Midbrain (tissue), 1 donor: ENCODE measurements at regions not wholly inside any gene's neighbourhood (a gene's known extent, or its start where the extent isn't known, plus 50 kb on each side); places are given as distances from the start of the nearest gene placed in this dataset.

Experiments used
- DNase-seq: peaks from one replicate; lab custom pipeline; 2025; lab: John Stamatoyannopoulos, UW

DNA sequence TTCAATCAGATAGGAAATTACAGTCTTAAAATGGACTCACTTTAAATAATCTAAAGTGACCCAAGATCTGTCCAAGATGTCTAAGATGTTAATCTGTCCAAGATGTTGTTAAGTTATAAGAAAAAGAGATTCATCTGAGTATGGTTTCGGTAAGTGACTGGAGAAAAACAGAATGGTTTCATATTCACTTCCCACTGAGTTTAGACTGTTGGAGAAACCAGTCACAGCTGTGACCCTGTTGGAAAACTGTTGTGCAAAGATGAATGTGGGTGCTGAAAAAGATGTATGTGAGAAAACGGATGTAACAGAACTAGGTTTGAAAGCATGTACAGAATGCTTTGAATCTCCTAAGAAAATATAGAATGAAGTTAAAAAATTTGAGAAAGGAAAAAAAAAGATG, 325.9 kb downstream of the COL12A1 start:
- no peak for DNase-seq

DNA sequence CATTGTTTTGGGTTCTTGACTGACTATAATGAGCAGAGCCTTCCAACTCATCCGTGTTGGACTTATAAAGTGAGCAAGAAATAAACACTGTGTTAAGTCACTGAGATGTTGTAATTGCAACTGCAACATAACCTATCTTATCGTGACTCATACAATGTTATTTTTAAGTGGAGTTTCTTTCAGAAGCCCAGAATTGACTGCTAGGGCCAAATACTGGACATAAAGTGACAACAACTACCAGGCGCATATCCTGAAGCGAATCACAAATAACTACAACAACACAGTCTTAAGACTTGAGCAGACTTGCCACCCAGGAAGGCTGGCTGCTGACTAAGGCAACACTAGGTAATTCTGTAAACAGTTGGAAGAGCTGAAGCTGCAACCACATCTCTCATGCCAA, 326.6 kb downstream of the COL12A1 start:
- DNase-seq = no peak

DNA sequence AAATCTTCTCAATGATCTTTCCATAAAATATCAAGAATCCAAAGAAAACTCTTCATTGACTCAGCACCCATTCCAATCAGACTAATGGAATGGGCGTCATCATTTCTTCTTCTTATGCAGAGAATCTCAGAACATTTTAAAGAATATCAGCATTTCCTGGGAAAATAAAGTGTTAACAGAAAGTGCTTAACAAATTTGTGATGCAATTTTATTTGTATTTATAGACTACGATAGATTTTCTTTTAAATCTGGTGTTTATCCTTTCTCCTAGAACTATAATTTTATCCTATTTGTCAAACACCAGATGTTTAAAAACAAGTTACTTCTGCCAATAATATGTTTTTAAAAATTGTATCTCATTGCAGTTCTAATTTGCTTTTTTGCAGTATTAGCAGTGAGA, 330.7 kb downstream of the COL12A1 start:
- no peak for DNase-seq

DNA sequence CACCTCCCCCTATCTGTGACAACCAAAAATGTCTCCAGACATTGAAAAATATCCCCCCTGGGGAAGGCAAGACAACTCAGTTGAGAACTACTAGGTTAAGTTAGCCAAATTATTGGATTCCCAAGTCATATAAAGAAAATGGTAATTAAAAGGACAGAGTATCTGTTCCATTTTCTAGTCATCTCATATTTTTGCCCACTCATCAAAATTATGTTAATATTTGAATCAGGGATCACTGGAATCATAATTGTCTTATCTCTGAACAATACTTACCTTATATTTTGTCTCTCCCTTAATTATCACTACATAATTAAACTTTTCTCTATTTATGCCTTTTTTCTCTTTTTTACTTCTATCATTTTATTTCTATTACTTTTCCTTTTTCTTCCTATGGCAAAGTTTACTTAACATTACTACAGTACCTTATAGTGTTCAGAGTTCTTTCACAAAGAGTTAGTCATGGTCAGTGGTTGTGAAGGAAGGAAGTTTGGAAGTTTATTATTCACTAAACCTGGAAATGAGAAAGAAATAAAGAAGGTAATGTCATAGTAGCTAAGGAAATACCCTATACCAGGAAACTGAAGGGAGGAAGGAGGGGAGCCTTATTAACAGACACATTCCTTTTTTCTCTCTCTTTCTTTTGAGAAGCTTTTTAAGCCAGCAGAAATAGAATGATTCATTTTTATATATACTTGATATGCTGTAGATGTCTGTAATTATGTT, 332.9 kb downstream of the COL12A1 start:
- no peak for DNase-seq

DNA sequence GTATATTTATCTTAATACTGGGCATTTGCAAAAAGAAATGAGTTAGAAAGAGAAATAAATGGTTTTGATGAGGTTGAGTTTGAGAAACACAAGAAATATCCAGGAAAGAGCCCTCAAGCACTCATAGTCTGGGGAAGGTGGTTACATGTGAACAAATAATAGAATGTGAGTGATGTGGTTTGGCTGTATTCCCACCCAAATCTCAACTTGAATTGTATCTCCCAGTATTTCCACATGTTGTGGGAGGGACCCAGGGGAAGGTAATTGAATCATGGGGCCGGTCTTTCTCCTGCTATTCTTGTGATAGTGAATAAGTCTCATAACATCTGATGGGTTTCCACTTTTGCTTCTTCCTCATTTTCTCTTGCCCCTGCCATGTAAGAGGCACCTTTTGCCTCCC, 334.1 kb downstream of the COL12A1 start:
- no peak for DNase-seq

DNA sequence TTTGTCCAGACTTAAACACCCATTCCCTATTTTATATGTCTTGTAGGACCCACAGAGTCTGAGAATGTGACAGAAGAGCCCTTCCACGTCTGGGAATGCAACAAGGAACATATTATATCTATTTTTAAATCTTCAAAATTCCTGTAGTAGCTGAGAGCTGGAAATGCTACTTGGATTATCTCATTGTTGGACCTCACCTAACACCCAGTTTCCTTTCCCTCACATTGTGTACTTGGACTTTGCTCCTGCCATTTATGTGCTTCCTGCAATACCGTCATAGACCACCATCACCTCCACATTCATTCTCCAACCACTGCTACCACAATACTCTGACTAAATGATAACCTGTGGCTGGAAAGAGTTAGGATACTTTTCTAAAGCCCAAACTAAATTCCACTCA, 335.4 kb downstream of the COL12A1 start:
- DNase-seq = no peak

DNA sequence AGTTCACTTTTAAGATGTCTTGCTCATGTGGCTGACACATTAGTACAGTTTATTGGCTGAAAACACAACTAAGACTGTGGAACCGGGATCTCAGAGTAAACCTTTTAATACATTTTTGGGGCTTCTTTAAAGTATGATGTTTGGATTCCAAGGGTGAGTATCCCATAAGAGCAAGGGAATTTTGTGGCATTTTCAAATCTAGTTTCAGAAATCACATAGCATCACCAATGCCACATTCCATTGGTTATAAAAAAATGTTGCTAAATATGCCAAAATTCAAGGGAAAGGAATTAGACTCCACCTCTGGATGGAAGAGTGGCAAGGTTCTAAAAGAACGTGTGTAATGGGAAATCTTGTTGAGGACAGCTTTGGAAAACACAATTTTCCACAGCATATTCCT, 338.6 kb downstream of the COL12A1 start:
- no peak for DNase-seq

DNA sequence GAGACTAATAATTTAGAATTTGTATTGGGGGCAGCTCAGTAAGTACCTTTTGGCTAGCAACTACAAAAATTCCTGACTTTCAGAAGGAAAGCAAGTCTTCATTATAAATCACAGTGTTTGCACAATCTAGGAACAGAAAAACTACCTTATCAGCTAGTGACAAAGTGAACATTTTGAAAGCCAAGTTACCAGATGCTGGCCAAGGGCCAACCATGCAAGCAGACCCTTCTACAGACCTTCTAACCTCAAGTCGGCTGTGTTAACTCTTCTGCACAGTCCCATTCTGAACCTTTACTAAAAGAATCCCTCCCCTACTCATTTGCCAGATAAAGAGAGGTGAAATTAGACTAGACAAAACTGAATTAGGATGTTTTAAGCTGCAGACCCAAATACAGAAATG, 341.9 kb downstream of the COL12A1 start:
- DNase-seq = no peak

DNA sequence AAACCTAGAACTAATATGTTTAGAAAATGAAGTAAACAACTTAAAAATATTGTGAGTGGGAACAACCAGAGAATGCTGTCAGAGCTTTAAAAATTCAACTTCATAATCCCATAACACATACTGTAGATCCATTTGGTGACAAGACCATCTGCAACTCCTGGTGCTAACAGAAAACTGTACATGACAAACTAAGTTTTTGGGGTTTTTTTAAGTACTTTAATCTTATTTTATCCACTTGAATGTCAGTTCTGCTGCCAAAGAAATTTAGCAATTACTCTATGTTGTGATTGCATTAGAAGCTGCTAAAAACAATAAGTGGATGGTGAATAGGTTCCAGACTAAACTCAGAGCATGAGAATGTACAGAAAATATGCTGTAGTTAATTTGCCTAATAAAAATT, 345.4 kb downstream of the COL12A1 start:
- DNase-seq = no peak

DNA sequence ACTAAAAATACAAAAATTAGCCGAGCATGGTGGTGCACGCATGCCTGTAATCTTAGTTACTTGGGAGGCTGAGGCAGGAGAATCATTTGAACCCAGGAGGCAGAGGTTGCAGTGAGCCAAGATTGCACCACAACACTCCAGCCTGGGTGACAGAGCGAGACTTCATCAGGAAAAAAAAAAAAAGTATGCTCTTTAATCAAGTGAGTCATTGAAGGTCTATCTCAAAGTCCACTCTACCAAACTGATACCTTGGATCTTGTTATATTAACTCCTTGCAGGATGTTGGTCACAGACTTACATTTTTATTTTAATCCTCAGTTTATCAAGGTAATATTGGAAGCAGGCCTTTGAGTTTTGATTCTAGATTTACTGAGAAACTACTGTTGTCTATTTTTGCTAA, 348.7 kb downstream of the COL12A1 start:
- no peak for DNase-seq

DNA sequence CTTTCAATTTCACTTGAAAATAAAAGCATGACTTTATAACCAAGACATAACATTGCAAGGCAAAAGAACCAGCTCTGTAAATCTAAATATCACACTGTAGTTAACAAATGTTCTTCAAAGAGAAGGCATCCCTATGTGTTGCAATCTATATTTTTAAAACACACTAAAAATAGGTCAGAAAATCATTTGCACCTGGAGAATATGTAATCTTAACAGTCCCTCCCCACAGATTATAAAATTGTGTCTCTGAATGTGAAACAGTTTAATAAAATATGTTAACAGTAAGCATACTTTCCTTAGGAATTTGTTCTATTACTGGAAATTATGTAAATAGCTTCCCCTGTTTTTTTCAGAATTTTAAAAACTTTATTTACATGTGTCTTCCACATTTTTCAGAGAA, 351.9 kb downstream of the COL12A1 start:
- DNase-seq = no peak

DNA sequence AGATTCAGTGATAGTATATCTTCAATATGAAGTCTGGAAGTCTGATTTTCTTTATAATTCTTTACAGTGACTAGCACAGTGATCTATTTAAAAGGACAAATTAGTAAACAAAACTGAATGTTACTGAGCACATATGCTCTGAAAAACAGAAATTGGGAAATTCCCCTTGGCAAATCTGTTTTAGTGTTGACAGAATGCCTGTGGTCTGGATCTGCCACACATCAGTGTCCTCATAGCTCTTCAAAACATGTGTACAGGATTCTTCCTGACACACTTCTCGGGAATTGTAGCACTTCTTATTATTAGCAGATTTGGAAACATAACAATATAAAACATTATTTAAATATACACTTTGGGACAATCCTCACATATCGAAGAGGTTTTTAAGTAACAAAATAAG, 354.3 kb downstream of the COL12A1 start:
- no peak for DNase-seq

DNA sequence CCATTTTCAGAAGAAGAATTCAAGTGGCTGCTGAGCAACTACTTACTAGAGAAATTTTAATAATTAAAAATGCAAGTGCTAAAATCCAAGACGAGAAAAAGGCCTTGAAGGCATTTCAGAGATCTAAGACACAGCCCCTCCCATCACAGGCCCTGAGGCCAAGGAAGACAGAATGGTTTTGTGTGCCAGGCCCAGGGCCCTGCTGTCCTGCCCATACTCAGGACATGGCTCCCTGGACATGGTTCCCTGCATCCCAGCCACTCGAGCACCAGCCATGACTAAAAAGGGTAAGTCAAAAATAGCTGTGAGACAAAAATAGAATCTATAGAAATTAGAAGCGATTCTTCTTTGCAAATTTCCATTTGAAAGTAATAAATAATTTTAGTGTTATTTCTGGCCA, 364.9 kb downstream of the COL12A1 start:
- DNase-seq = no peak

DNA sequence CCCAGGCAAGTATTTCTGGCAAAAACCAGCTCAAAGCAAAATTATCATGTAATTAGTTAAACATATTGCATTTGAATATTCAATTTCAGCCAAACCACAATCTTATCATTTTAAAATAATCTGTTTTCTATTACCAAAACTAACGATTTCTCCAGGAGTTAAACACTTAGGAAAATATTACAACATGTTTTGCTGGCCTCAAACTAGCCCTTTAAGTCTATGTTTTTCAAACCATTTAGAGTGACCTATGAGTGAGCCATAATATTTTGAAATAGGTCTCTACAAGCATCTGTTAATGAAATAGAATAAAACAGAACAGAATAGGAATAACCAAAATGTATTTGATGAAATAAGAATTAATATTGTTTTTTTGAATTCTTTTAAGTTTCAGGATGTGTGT, 370.9 kb downstream of the COL12A1 start:
- no peak for DNase-seq

DNA sequence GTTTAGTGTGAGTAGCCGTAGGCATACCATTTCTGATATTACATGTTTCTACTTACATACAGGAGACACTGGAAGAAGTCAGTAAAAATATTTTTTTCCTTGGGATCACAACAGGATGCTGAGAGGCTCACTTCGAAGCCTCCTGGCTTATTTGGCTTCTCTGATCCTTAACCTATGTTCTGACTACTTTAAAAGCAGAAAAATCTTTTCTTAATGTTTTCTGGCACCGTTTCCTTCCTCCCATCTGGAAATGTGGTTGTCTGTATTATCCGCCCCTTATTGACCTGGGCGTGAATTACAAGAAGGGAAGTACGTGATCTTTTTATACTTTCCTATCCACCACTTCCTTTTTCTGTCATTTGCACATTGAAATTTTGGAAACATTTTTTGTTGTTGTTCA, 379.6 kb downstream of the COL12A1 start:
- DNase-seq = no peak

DNA sequence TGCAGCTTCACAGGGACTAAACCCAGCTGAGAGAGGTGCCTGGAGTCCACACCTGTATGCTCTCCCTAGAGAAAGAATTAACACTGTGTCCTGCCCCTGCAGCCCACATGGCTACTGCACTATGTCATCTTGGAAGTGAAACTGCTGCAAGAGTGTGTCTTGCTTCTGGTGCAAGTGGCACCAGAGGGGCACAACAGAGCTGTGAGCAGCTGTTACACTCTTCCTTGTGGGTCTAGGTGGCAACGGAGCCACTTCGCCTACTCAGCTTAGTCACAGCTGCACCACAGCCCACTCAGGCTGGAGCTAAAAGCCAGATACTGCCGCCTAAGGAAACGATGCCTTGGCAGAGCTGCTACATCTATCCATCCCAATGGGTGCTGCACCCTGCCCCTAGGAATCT, 391.4 kb downstream of the COL12A1 start:
- DNase-seq = no peak

DNA sequence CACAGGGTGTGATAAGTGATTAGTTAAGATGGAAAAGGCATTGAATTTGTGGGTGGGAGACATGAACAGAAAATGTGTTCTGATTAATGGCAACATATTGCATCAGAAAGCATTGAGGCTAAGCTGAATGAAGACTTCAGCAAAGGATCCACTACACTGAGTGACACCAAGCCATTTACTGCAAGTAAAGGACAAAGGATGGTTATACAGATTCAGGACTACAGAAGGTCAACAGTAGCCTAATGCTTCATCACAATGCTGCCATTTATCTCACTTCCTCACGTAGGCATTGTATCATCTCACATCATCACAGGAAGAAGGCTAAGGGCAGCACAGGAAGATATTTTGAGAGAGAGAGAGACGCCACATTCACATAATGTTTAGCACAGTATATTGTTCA, 398.2 kb downstream of the COL12A1 start:
- DNase-seq = no peak

DNA sequence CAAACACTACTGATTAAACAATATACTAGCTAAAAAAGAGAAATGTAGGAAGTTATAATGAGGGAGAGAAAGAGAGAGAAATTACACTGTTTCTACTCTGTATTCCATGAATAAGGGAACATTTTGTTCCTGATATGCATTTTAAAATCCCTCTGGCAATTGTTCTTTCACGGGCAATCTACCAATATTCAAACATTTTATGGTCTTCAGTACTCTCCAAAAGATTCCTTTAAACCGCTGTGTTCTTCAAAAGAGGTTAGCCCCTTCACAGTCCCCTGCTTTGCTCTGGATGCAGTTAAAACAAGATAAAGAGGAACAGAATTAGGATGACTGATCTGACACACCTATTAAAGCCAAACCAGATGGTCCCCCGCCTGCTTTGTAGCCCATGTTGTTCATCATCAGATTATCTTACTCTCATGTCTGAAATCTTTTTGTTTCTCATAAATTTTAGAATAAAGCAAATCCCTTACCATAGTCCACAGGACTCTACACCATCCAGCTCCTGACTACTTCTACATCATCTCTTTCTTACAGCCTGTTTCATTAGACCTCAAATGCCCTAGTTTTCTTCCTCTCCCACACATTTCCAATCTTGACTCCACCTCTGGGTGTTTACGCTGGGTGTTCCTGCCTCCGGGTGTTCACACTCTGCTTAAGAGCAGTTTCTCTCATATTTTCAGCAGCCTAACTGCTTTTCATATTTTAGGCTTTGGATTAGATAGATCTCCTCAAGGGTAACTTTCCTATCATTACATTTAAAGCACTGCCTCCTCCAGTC, 399.7 kb downstream of the COL12A1 start:
- DNase-seq = no peak

DNA sequence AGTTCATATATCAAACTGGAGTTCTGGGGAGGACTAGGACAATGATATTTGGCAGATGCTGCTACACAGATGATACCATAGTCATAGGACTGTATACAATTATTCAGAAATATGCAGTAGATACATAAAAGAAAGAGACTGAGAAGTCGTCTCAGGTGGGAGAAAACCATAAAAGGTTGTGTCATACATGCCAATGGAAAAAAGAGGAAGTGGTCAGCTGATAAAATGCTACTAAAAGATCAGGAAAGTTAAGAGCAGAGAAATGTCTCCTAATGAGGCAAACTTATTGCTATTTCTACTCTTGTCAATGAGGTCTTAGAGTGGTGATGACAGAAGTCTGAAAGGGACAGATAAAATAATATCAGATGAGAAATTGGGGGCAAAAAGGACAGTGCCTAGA, 407.6 kb downstream of the COL12A1 start:
- DNase-seq = no peak

DNA sequence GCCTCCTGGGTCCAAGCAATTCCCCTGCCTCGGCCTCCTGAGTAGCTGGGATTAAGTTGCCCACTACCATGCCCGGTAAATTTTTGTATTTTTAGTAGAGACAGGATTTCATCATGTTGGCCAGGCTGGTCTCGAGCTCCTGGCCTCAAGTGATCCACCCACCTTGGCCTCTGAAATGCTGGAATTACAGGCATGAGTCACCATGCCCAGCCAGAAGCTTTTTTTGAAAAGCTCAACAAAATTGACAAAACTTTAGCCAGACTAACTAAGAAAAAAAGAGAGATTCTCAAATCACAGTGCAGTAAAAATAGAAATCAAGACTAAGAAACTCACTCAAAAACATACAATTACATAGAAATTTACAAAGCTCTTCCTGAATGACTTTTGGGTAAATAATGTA, 420.6 kb downstream of the COL12A1 start:
- no peak for DNase-seq

DNA sequence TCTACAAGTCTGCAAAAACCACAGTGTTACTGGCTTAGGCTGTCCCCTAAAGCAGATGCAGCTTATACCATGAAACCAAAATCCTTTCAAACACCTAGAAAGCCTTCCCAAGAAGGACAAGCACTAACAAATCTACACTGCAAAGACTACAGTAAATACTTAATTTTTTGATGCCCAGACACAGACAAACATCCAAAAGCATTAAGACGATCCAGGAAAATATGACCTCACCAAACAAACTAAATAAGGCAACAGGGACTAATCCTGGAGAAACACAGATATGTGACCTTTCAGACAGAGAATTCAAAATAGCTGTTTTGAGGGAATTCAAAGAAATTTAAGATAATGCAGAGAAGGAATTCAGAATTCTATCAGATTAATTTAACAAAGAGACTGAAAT, 423.5 kb downstream of the COL12A1 start:
- DNase-seq = no peak

DNA sequence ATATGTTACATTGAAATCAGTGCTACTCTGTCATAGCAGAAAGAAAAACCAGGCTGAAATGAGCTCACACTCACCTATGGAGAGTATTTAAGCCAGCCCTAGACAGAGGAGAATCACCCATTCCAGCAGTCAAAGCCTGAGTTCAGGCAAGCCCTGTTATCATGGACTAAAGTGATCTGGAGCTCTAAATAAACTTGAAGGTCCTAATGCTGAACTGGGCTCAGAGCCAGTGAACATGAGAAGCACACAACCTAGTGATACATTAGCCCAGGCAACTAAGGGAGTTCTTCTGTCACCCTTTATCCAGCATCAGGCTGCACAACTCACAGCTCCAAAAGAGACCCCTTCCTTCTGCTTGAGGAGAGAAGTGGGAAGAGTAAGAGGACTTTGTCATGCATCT, 425.0 kb downstream of the COL12A1 start:
- DNase-seq = no peak

DNA sequence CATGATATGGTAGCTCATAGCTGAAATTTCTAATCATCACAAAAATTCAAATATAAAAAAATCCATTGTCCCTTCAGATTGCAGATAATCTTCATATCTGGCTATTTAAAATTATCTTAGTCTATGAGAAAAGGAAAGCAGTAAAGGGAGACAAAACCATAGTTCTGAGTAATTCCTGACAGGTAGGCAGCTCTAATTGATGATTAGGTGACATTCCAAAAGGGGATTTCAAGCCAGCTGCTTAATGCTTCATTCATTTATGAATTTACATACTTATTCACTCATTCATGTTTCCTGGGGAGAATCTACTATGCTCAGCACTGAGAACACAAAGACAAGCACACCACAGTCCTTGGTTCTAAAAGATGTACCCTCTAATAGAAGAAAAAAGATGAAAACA, 437.1 kb downstream of the COL12A1 start:
- DNase-seq = no peak

DNA sequence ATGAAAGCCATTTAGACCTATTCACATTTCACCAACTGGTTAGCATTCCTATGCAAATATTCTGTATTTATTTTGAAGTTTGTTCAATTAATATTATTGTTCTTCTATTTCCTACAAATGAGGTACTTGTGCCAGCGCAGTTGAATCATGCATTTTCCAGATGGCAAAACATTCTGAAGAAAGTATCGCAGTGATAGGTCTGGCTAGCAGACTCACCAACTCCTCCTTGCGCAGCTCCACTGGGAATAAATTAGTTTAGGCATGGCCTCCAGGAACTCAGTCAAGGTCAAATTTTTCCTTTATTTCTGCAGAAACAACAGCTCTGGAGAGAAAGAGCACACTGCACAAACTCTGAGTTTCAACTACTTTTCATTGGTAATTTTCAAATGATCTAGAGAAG, 437.7 kb downstream of the COL12A1 start:
- DNase-seq = no peak
